HCT116 (cell line): ENCODE measurements at regions not wholly inside any gene's neighbourhood (a gene's known extent, or its start where the extent isn't known, plus 50 kb on each side); places are given as distances from the start of the nearest gene placed in this dataset.

Source experiments
- ATAC-seq: fragments of 200-7000 bp; cut with Tn5 transposase; 2 replicates; pipeline ENCODE4 v1.9.1; 2020; ENCODE audit warnings: mild to moderate bottlenecking, moderate library complexity
- BruUV-seq: library from RNA; stranded (reverse); fragments of 400-500 nt; replicated peaks from 2 replicates; lab custom pipeline; 2021; lab: Mats Ljungman, UMichigan
- CTCF ChIA-PET: fragments of 300-600 bp; sonication (Branson Sonifier 250); formaldehyde crosslinking; loops from one replicate; lab custom pipeline; 2021; ENCODE audit warnings: antibody characterized with exemption; lab: Charles Lee
- POLR2A ChIA-PET: fragments of 300-600, 350-600 bp; sonication (Branson Sonifier 250); formaldehyde crosslinking; loops from one replicate; lab custom pipeline; 2021; ENCODE audit warnings: antibody characterized with exemption; lab: Charles Lee
- RAD21 ChIA-PET, 2 experiments: fragments of 300-600 bp; sonication (Branson Sonifier 250); formaldehyde crosslinking; loops; one replicate each; lab custom pipeline; 2023; ENCODE audit warnings: low total read pairs in 2 of 2; ENCODE audit not compliant: uncharacterized antibody in 2 of 2, unreplicated experiment in 2 of 2, low non-redundant PET in 1 of 2; lab: Charles Lee
- DNase-seq: peaks from one replicate; pipeline ENCODE4 v3.0.0-alpha.2; 2010; ENCODE audit warnings: low read depth, low spot score
- H2AFZ ChIP-seq: fragments of 200-600 bp; shearing (Covaris generic), sonication (generic); 2 replicates; pipeline ENCODE4 v1.6.1; 2017; ENCODE audit warnings: low read depth, mixed run types, mixed read lengths, antibody characterized with exemption, low read length; ENCODE audit not compliant: poor library complexity, severe bottlenecking
- H3K27ac ChIP-seq: 2 replicates; pipeline ENCODE4 v1.5.1; 2012; ENCODE audit warnings: low read depth, low read length
- H3K27me3 ChIP-seq: fragments of 200-600 bp; sonication (generic); 2 replicates; pipeline ENCODE4 v1.6.1; 2016; ENCODE audit warnings: mixed run types, low read length, mixed read lengths; ENCODE audit not compliant: insufficient read depth
- H3K36me3 ChIP-seq, 2 experiments: fragments of 200-500 bp in 1 of 2; fragments of 200-600 bp in 1 of 2; sonication (Bioruptor generic) in 1 of 2; sonication (generic) in 1 of 2; 2 replicates each; pipeline versions ENCODE4 v1.5.1 to v1.6.1; 2014 to 2016; ENCODE audit warnings: low read length in 2 of 2, inconsistent platforms in 1 of 2, mixed read lengths in 1 of 2, mixed run types in 1 of 2; ENCODE audit not compliant: insufficient read depth in 2 of 2, control insufficient read depth in 1 of 2
- H3K4me1 ChIP-seq, 2 experiments: fragments of 200-600 bp in 1 of 2; sonication (generic) in 1 of 2; 2 replicates each; pipeline versions ENCODE4 v1.5.1 to v1.6.1; 2012 to 2017; ENCODE audit warnings: low read length in 2 of 2, inconsistent platforms in 1 of 2, mild to moderate bottlenecking in 1 of 2, mixed read lengths in 1 of 2, mixed run types in 1 of 2, moderate library complexity in 1 of 2; ENCODE audit not compliant: insufficient read depth in 2 of 2, control insufficient read depth in 1 of 2
- H3K4me2 ChIP-seq: fragments of 200-600 bp; sonication (generic); 2 replicates; pipeline ENCODE4 v1.6.1; 2017; ENCODE audit warnings: mixed run types, low read length, mixed read lengths
- H3K4me3 ChIP-seq, 2 experiments: fragments of 200-600 bp in 1 of 2; sonication (generic) in 1 of 2; replicated peaks in 1 of 2; 2 replicates each; pipeline ENCODE4 v1.5.1; 2011 to 2016; ENCODE audit warnings: low read length in 2 of 2, control low read depth in 1 of 2, low read depth in 1 of 2, mild to moderate bottlenecking in 1 of 2, mixed read lengths in 1 of 2, mixed run types in 1 of 2
- H3K79me2 ChIP-seq: fragments of 200-600 bp; sonication (generic); 2 replicates; pipeline ENCODE4 v1.6.1; 2017; ENCODE audit warnings: mild to moderate bottlenecking, mixed run types, low read length, moderate library complexity, mixed read lengths; ENCODE audit not compliant: insufficient read depth
- H3K9ac ChIP-seq: fragments of 200-600 bp; sonication (generic); 2 replicates; pipeline ENCODE4 v1.6.1; 2016; ENCODE audit warnings: low read length, mixed read lengths
- H3K9me2 ChIP-seq: fragments of 200-600 bp; sonication (generic), shearing (Covaris generic); 2 replicates; pipeline ENCODE4 v1.6.1; 2017; ENCODE audit warnings: mixed run types, mild to moderate bottlenecking, moderate library complexity; ENCODE audit not compliant: insufficient read depth
- H3K9me3 ChIP-seq, 2 experiments: fragments of 200-500 bp in 1 of 2; fragments of 200-600 bp in 1 of 2; sonication (Bioruptor generic) in 1 of 2; sonication (generic) in 1 of 2; 2 replicates each; pipeline ENCODE4 v1.6.1; 2014 to 2017; ENCODE audit warnings: low read length in 2 of 2, mixed read lengths in 2 of 2, inconsistent platforms in 1 of 2, low read depth in 1 of 2, mild to moderate bottlenecking in 1 of 2, mixed run types in 1 of 2, moderate library complexity in 1 of 2; ENCODE audit not compliant: control insufficient read depth in 1 of 2, insufficient read depth in 1 of 2
- H4K20me1 ChIP-seq: fragments of 200-600 bp; sonication (generic), shearing (Covaris generic); 2 replicates; pipeline ENCODE4 v1.6.1; 2017; ENCODE audit warnings: mixed run types, mild to moderate bottlenecking, moderate library complexity; ENCODE audit not compliant: insufficient read depth
- CBX3 ChIP-seq: IDR thresholded peaks from 2 replicates; pipeline ENCODE4 v1.6.1; 2012; ENCODE audit warnings: low read depth
- CEBPB ChIP-seq: IDR thresholded peaks from 2 replicates; pipeline ENCODE4 v1.6.1; 2012; ENCODE audit warnings: low read depth
- EGR1 ChIP-seq: IDR thresholded peaks from 2 replicates; pipeline ENCODE4 v1.6.1; 2012; ENCODE audit warnings: low read depth
- ELF1 ChIP-seq: IDR thresholded peaks from 2 replicates; pipeline ENCODE4 v1.6.1; 2012; ENCODE audit warnings: low read depth, borderline replicate concordance
- EZH2 ChIP-seq: fragments of 200-600 bp; sonication (generic); IDR thresholded peaks from 2 replicates; pipeline ENCODE4 v1.6.1; 2017; ENCODE audit warnings: antibody characterized with exemption, mixed run types
- EZH2phosphoT487 ChIP-seq: fragments of 200-600 bp; IDR thresholded peaks from 2 replicates; pipeline ENCODE4 v1.6.1; 2018; ENCODE audit warnings: antibody characterized with exemption, borderline replicate concordance
- JUND ChIP-seq: IDR thresholded peaks from 2 replicates; pipeline ENCODE4 v1.6.1; 2012
- POLR2A ChIP-seq: IDR thresholded peaks from 2 replicates; pipeline ENCODE4 v1.7.0; 2011; ENCODE audit warnings: borderline replicate concordance; ENCODE audit not compliant: insufficient read depth, insufficient read length; ENCODE audit errors: extremely low read depth
- POLR2AphosphoS5 ChIP-seq: IDR thresholded peaks from 2 replicates; pipeline ENCODE4 v1.6.1; 2011; ENCODE audit warnings: mild to moderate bottlenecking, low read depth, low read length, moderate library complexity
- RAD21 ChIP-seq: IDR thresholded peaks from 2 replicates; pipeline ENCODE4 v1.6.1; 2012; ENCODE audit warnings: low read depth, mild to moderate bottlenecking
- SIN3A ChIP-seq: IDR thresholded peaks from 2 replicates; pipeline ENCODE4 v1.6.1; 2012; ENCODE audit warnings: low read depth
- SP1 ChIP-seq: IDR thresholded peaks from 2 replicates; pipeline ENCODE4 v1.6.1; 2012; ENCODE audit warnings: low read depth
- TCF7L2 ChIP-seq: IDR thresholded peaks from 2 replicates; pipeline ENCODE4 v1.7.0; 2011; ENCODE audit warnings: borderline replicate concordance, inconsistent platforms; ENCODE audit not compliant: insufficient read depth, insufficient read length; ENCODE audit errors: extremely low read depth
- YY1 ChIP-seq: IDR thresholded peaks from 2 replicates; pipeline ENCODE4 v1.6.1; 2011; ENCODE audit warnings: low read length, low read depth, moderate library complexity, mild to moderate bottlenecking; ENCODE audit not compliant: insufficient replicate concordance; ENCODE audit errors: extremely low read depth
- ZNF274 ChIP-seq: fragments of 200-500 bp; sonication (Bioruptor generic); IDR thresholded peaks from 2 replicates; pipeline ENCODE4 v1.6.1; 2014; ENCODE audit warnings: mild to moderate bottlenecking, low read depth, low read length, inconsistent platforms
- intact Hi-C: fragments of 100-400 bp; cut with micrococcal nuclease; formaldehyde crosslinking; loops from 2 replicates; pipeline ENCODE4 v1.10.0; 2022
- TF ChIP-seq, protein P1 (sequence below): IDR thresholded peaks from 2 replicates; pipeline ENCODE4 v1.6.1; 2012; ENCODE audit warnings: low read depth
- TF ChIP-seq, protein P2 (sequence below): IDR thresholded peaks from 2 replicates; pipeline ENCODE4 v1.6.1; 2012

DNA sequence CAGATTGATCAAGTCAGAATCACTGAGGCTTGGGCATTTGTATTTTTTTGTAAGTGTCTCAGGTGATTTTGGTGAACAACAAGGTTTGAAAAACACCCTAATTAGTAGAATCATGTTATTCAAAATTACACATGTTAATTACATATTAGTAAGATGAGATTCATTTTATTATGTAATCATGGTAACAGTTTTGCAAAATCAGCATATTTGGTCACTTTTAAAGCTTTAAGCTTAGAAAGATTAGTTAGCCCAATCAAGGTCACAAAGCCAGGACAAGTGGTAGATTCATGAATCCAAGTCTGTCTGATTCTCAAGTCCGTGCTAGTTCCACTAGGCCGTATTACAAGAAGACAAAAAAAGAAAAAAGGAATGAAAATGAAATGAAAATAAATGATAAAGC lies 218.4 kb upstream of the FAR2 start:
- Histone ChIP-seq H3K27me3 (no peaks in the 10 kb centered on the region), H4K20me1 (no peaks in the 10 kb centered on the region), H3K79me2 (no peaks in the 10 kb centered on the region), H3K9me2 (no peaks in the 10 kb centered on the region), H3K9me3 (no peaks in the 10 kb centered on the region), H3K4me2 (no peak overlapping the region)
- CTCF ChIA-PET = no interaction called here
- POLR2A ChIA-PET = no interaction called here
- DNase-seq = no peak
- TF ChIP-seq ELF1 = no peak
- no peak for TF ChIP-seq EZH2phosphoT487
- TF ChIP-seq EGR1 = no peak
- no peak for TF ChIP-seq POLR2A
- TF ChIP-seq EZH2 = no peak
- TF ChIP-seq JUND = no peak
- TF ChIP-seq RAD21 = no peak
- TF ChIP-seq SP1 = no peak
- TF ChIP-seq, all 23 proteins: peak for 0
- RAD21 ChIA-PET = no interaction called here
- no TSS peak for BruUV-seq
- H3K36me3 ChIP-seq = no peaks in the 10 kb centered on the region
- no peaks in the 10 kb centered on the region for H3K4me1 ChIP-seq
- no peak overlapping the region for H3K9ac ChIP-seq
- no peak overlapping the region for H3K4me3 ChIP-seq
- no peak overlapping the region for H3K27ac ChIP-seq
- intact Hi-C loops = no loop called here
- ATAC-seq = no peak
- H2AFZ ChIP-seq = no peak overlapping the region

- intact Hi-C loops = no loop called here
- Histone ChIP-seq H3K27ac (no peak overlapping the region), H3K9me2 (no peaks in the 10 kb centered on the region), H3K9me3 (no peaks in the 10 kb centered on the region), H3K79me2 (no peaks in the 10 kb centered on the region), H3K4me3 (no peak overlapping the region), H3K27me3 (no peaks in the 10 kb centered on the region), H2AFZ (no peak overlapping the region), H3K9ac (no peak overlapping the region), H4K20me1 (no peaks in the 10 kb centered on the region), H3K4me2 (no peak overlapping the region), H3K36me3 (no peaks in the 10 kb centered on the region), H3K4me1 (peaks cover 0 to 3% of the 10 kb centered on the region in 2 experiments; a peak in 1 of 4 replicates)
- DNase-seq = no peak
- ChIA-PET CTCF (no interaction called here), RAD21 (no interaction called here), POLR2A (no interaction called here)
- no TSS peak for BruUV-seq
- no peak for ATAC-seq
- TF ChIP-seq TCF7L2 = no peak
- TF ChIP-seq SP1 = no peak
- TF ChIP-seq, protein P1, sequence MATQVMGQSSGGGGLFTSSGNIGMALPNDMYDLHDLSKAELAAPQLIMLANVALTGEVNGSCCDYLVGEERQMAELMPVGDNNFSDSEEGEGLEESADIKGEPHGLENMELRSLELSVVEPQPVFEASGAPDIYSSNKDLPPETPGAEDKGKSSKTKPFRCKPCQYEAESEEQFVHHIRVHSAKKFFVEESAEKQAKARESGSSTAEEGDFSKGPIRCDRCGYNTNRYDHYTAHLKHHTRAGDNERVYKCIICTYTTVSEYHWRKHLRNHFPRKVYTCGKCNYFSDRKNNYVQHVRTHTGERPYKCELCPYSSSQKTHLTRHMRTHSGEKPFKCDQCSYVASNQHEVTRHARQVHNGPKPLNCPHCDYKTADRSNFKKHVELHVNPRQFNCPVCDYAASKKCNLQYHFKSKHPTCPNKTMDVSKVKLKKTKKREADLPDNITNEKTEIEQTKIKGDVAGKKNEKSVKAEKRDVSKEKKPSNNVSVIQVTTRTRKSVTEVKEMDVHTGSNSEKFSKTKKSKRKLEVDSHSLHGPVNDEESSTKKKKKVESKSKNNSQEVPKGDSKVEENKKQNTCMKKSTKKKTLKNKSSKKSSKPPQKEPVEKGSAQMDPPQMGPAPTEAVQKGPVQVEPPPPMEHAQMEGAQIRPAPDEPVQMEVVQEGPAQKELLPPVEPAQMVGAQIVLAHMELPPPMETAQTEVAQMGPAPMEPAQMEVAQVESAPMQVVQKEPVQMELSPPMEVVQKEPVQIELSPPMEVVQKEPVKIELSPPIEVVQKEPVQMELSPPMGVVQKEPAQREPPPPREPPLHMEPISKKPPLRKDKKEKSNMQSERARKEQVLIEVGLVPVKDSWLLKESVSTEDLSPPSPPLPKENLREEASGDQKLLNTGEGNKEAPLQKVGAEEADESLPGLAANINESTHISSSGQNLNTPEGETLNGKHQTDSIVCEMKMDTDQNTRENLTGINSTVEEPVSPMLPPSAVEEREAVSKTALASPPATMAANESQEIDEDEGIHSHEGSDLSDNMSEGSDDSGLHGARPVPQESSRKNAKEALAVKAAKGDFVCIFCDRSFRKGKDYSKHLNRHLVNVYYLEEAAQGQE = no peak
- no peak for TF ChIP-seq CEBPB
- TF ChIP-seq RAD21 = no peak
- TF ChIP-seq EZH2 = no peak
- TF ChIP-seq CBX3 = no peak
- TF ChIP-seq POLR2AphosphoS5 = no peak
- no peak for TF ChIP-seq YY1
- TF ChIP-seq ZNF274 = no peak
- TF ChIP-seq JUND = no peak
- no peak for TF ChIP-seq SIN3A
- TF ChIP-seq POLR2A = no peak
- TF ChIP-seq, protein P2, sequence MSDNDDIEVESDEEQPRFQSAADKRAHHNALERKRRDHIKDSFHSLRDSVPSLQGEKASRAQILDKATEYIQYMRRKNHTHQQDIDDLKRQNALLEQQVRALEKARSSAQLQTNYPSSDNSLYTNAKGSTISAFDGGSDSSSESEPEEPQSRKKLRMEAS = no peak
Observed at GRCh38 chr12:28933176-28933575, 215.9 kb upstream of the FAR2 start.
